Lower leg skin (tissue), 3 donors: ENCODE measurements at regions not wholly inside any gene's neighbourhood (a gene's known extent, or its start where the extent isn't known, plus 50 kb on each side); places are given as distances from the start of the nearest gene placed in this dataset.

Experiments
- POLR2A ChIP-seq, 2 donors: fragments of 450-650 bp; IDR thresholded peaks; one replicate each; pipeline ENCODE4 v1.6.1; 2016 to 2017; ENCODE audit warnings: antibody characterized with exemption in 2 of 2, mild to moderate bottlenecking in 1 of 2, moderate library complexity in 1 of 2
- TF ChIP-seq, protein P1 (sequence below), 3 donors: fragments of 450-650 bp; IDR thresholded peaks; one replicate each; pipeline ENCODE4 v1.5.1; 2016; ENCODE audit warnings: antibody characterized with exemption in 3 of 3, mild to moderate bottlenecking in 3 of 3, moderate library complexity in 2 of 3

- no peak for TF ChIP-seq POLR2A (IDR thresholded peaks at IDR 0.05)
- TF ChIP-seq, protein P1, sequence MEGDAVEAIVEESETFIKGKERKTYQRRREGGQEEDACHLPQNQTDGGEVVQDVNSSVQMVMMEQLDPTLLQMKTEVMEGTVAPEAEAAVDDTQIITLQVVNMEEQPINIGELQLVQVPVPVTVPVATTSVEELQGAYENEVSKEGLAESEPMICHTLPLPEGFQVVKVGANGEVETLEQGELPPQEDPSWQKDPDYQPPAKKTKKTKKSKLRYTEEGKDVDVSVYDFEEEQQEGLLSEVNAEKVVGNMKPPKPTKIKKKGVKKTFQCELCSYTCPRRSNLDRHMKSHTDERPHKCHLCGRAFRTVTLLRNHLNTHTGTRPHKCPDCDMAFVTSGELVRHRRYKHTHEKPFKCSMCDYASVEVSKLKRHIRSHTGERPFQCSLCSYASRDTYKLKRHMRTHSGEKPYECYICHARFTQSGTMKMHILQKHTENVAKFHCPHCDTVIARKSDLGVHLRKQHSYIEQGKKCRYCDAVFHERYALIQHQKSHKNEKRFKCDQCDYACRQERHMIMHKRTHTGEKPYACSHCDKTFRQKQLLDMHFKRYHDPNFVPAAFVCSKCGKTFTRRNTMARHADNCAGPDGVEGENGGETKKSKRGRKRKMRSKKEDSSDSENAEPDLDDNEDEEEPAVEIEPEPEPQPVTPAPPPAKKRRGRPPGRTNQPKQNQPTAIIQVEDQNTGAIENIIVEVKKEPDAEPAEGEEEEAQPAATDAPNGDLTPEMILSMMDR (IDR thresholded peaks at IDR 0.05) = no peak
Measured at GRCh38 chr4:23162275-23162674, 469.5 kb downstream of the GBA3 start.
